ENCODE measurements at regions not wholly inside any gene's neighbourhood (a gene's known extent, or its start where the extent isn't known, plus 50 kb on each side); places are given as distances from the start of the nearest gene placed in this dataset.

DNA sequence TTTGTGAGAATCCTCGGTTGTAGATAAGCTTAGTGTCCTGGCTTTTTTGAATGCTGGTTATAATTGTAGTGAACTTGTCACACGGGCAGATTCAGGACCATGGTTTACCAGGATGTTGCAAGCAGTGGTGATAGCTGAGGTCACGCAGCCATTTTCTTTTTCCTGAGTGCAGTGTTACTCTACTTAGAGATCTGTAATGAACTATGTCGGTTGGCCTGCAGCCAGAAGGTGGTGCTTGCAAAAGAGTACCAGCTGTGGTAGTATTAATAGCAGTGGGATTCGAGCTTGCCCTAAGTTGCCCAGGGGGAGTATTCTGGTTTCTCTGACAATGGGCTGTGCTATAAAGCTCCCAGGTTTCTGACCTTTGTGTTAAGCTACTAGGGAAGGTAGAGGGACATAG lies 368.9 kb downstream of the SLITRK2 start:
- intact Hi-C loops (cut with DNase I, micrococcal nuclease): no loop called here
- no peaks in the 10 kb centered on the region for H3K4me1 ChIP-seq (ENCODE audit: low read depth)
- no peaks in the 10 kb centered on the region for H3K36me3 ChIP-seq (ENCODE audit: low read depth)
- ATAC-seq: no peak
- H3K4me3 ChIP-seq: no peak overlapping the region
- DNase-seq: no peak
- H3K9me3 ChIP-seq: no peaks in the 10 kb centered on the region
- TF ChIP-seq, protein P1, sequence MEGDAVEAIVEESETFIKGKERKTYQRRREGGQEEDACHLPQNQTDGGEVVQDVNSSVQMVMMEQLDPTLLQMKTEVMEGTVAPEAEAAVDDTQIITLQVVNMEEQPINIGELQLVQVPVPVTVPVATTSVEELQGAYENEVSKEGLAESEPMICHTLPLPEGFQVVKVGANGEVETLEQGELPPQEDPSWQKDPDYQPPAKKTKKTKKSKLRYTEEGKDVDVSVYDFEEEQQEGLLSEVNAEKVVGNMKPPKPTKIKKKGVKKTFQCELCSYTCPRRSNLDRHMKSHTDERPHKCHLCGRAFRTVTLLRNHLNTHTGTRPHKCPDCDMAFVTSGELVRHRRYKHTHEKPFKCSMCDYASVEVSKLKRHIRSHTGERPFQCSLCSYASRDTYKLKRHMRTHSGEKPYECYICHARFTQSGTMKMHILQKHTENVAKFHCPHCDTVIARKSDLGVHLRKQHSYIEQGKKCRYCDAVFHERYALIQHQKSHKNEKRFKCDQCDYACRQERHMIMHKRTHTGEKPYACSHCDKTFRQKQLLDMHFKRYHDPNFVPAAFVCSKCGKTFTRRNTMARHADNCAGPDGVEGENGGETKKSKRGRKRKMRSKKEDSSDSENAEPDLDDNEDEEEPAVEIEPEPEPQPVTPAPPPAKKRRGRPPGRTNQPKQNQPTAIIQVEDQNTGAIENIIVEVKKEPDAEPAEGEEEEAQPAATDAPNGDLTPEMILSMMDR (IDR thresholded peaks at IDR 0.05): no peak

DNA sequence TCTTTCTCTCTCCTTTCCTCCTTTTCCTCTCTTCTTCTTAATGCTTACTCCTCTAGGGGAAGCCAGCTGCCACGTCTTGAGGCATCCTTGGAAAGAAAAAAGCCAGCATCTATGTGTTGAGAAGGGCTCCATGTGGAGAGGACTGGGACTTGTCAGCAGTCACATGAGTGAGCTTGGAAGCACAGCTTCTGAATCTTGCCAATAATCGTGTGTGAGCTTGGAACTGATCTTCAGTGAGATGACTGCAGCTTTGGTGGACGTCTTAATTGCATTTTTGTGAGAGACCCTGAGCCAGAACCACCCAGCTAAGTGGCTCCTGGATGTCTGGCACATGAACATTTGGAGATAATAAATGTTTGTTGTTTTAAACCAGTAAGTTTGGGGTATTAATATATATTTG lies 371.7 kb downstream of the SLITRK2 start:
- Histone ChIP-seq H3K36me3 (ENCODE audit: low read depth) (no peaks in the 10 kb centered on the region), H3K4me3 (no peak overlapping the region), H3K9me3 (no peaks in the 10 kb centered on the region), H3K4me1 (ENCODE audit: low read depth) (no peaks in the 10 kb centered on the region)
- TF ChIP-seq, protein P1 (IDR thresholded peaks at IDR 0.05): no peak
- ATAC-seq: no peak
- DNase-seq: no peak
- intact Hi-C loops (cut with DNase I, micrococcal nuclease): no loop called here

- Histone ChIP-seq H3K4me1 (ENCODE audit: low read depth) (no peaks in the 10 kb centered on the region), H3K9me3 (peaks cover 3% of the 10 kb centered on the region), H3K4me3 (no peak overlapping the region), H3K36me3 (ENCODE audit: low read depth) (no peaks in the 10 kb centered on the region)
- TF ChIP-seq, protein P1 (IDR thresholded peaks at IDR 0.05): no peak
- ATAC-seq (no peak), DNase-seq (no peak)
- intact Hi-C loops (cut with DNase I, micrococcal nuclease): no loop called here
Measured at GRCh38 chrX:146208821-146209220, 391.2 kb downstream of the SLITRK2 start.

DNA sequence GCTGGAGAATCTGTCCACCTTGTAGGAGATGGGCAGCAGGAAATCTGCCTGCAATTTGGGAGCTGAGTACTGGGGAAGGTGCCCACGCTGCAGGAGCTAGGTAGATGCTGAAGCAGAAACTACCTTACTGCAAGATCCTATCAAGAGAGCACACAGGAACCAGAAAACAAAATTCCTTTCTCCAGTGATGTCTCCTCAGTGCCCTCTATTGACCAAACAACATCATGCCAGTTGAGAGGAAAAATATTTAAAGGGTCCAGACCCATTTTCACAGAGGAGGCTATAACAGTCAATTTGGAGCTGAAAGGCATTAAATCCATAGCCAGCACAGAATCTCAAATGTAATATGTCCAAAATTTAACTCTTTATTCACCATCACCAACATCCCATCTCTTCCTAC lies 406.8 kb downstream of the SLITRK2 start:
- intact Hi-C loops (cut with DNase I, micrococcal nuclease): no loop called here
- TF ChIP-seq, protein P1 (IDR thresholded peaks at IDR 0.05): no peak
- Histone ChIP-seq H3K9me3 (no peaks in the 10 kb centered on the region), H3K4me3 (no peak overlapping the region), H3K36me3 (ENCODE audit: low read depth) (no peaks in the 10 kb centered on the region), H3K4me1 (ENCODE audit: low read depth) (no peaks in the 10 kb centered on the region)
- no peak for ATAC-seq
- DNase-seq: no peak

DNA sequence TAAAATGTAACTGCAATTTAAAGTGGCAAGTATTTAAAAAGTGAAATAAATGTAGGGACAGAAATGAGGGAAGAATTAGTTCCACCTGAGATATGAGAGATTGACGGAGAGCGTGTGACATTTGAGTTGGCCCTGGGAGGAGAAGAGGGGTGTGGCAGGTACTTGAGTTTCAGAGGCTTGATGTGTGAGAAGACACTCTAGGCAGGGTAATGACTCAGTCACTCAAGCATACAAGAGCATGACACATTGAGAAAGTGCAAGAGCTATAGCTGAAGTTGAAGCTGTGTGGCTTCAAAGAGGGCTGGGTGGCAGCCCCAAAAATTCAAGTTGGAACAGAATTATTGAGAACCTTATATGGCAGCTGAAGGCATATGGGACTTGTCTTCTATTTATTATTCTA lies 420.5 kb downstream of the SLITRK2 start:
- TF ChIP-seq, protein P1 (IDR thresholded peaks at IDR 0.05): no peak
- DNase-seq: no peak
- no peak for ATAC-seq
- Histone ChIP-seq H3K4me3 (no peak overlapping the region), H3K9me3 (no peaks in the 10 kb centered on the region), H3K4me1 (ENCODE audit: low read depth) (no peaks in the 10 kb centered on the region), H3K36me3 (ENCODE audit: low read depth) (no peaks in the 10 kb centered on the region)
- intact Hi-C loops (cut with DNase I, micrococcal nuclease): no loop called here

DNA sequence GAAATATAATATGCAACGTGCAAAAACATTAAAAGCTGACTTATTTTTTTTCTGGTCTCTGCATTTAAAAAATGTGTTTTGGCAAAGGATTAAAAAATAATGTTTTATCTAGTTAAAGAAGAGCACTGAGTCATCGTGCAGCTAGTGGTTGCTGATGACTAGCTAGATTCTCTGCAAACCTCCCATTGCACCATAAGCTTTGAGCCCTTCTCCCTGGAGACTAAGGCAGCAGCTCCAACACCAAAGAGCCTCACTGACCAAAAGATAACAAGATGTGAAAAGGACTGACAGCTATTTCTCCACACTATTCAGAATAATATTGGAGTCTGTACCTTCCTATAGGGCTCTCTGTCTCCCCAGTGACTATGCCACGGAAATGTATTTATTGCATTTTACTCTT lies 424.3 kb downstream of the SLITRK2 start:
- ATAC-seq: no peak
- no peaks in the 10 kb centered on the region for H3K9me3 ChIP-seq
- intact Hi-C loops (cut with DNase I, micrococcal nuclease): no loop called here

More for the DNA sequence above, 424.3 kb downstream of the SLITRK2 start:
- no peaks in the 10 kb centered on the region for H3K36me3 ChIP-seq (ENCODE audit: low read depth)
- no peaks in the 10 kb centered on the region for H3K4me1 ChIP-seq (ENCODE audit: low read depth)
- no peak for DNase-seq
- no peak overlapping the region for H3K4me3 ChIP-seq
- TF ChIP-seq, protein P1 (IDR thresholded peaks at IDR 0.05): no peak

Data from mucosa of descending colon (tissue), 3 donors.